ENCODE measurements at regions not wholly inside any gene's neighbourhood (a gene's known extent, or its start where the extent isn't known, plus 50 kb on each side); places are given as distances from the start of the nearest gene placed in this dataset.

- TF ChIP-seq CTCF (IDR thresholded peaks at IDR 0.05) (no peak), POLR2A (IDR thresholded peaks at IDR 0.05) (no peak), EP300 (IDR thresholded peaks at IDR 0.05) (no peak), POLR2AphosphoS5 (IDR thresholded peaks at IDR 0.05) (no peak)
These were observed 145.4 kb downstream of the C12orf50 start for GRCh38 chr12:87883806-87884205.

All from upper lobe of left lung (tissue), 4 donors.